HCT116 (cell line): ENCODE measurements at regions not wholly inside any gene's neighbourhood (a gene's known extent, or its start where the extent isn't known, plus 50 kb on each side); places are given as distances from the start of the nearest gene placed in this dataset.
A peak's percentile ranks its signal among the peaks of the same experiment; 100 is the strongest.

Source experiments
- ATAC-seq: fragments of 200-7000 bp; cut with Tn5 transposase; 2 replicates; pipeline ENCODE4 v1.9.1; 2020; ENCODE audit warnings: mild to moderate bottlenecking, moderate library complexity
- BruUV-seq: library from RNA; stranded (reverse); fragments of 400-500 nt; replicated peaks from 2 replicates; lab custom pipeline; 2021; lab: Mats Ljungman, UMichigan
- CTCF ChIA-PET: fragments of 300-600 bp; sonication (Branson Sonifier 250); formaldehyde crosslinking; loops from one replicate; lab custom pipeline; 2021; ENCODE audit warnings: antibody characterized with exemption; lab: Charles Lee
- POLR2A ChIA-PET: fragments of 300-600, 350-600 bp; sonication (Branson Sonifier 250); formaldehyde crosslinking; loops from one replicate; lab custom pipeline; 2021; ENCODE audit warnings: antibody characterized with exemption; lab: Charles Lee
- RAD21 ChIA-PET, 2 experiments: fragments of 300-600 bp; sonication (Branson Sonifier 250); formaldehyde crosslinking; loops; one replicate each; lab custom pipeline; 2023; ENCODE audit warnings: low total read pairs in 2 of 2; ENCODE audit not compliant: uncharacterized antibody in 2 of 2, unreplicated experiment in 2 of 2, low non-redundant PET in 1 of 2; lab: Charles Lee
- DNase-seq: peaks from one replicate; pipeline ENCODE4 v3.0.0-alpha.2; 2010; ENCODE audit warnings: low read depth, low spot score
- H2AFZ ChIP-seq: fragments of 200-600 bp; shearing (Covaris generic), sonication (generic); 2 replicates; pipeline ENCODE4 v1.6.1; 2017; ENCODE audit warnings: low read depth, mixed run types, mixed read lengths, antibody characterized with exemption, low read length; ENCODE audit not compliant: poor library complexity, severe bottlenecking
- H3K27ac ChIP-seq: 2 replicates; pipeline ENCODE4 v1.5.1; 2012; ENCODE audit warnings: low read depth, low read length
- H3K27me3 ChIP-seq: fragments of 200-600 bp; sonication (generic); 2 replicates; pipeline ENCODE4 v1.6.1; 2016; ENCODE audit warnings: mixed run types, low read length, mixed read lengths; ENCODE audit not compliant: insufficient read depth
- H3K36me3 ChIP-seq, 2 experiments: fragments of 200-500 bp in 1 of 2; fragments of 200-600 bp in 1 of 2; sonication (Bioruptor generic) in 1 of 2; sonication (generic) in 1 of 2; 2 replicates each; pipeline versions ENCODE4 v1.5.1 to v1.6.1; 2014 to 2016; ENCODE audit warnings: low read length in 2 of 2, inconsistent platforms in 1 of 2, mixed read lengths in 1 of 2, mixed run types in 1 of 2; ENCODE audit not compliant: insufficient read depth in 2 of 2, control insufficient read depth in 1 of 2
- H3K4me1 ChIP-seq, 2 experiments: fragments of 200-600 bp in 1 of 2; sonication (generic) in 1 of 2; 2 replicates each; pipeline versions ENCODE4 v1.5.1 to v1.6.1; 2012 to 2017; ENCODE audit warnings: low read length in 2 of 2, inconsistent platforms in 1 of 2, mild to moderate bottlenecking in 1 of 2, mixed read lengths in 1 of 2, mixed run types in 1 of 2, moderate library complexity in 1 of 2; ENCODE audit not compliant: insufficient read depth in 2 of 2, control insufficient read depth in 1 of 2
- H3K4me2 ChIP-seq: fragments of 200-600 bp; sonication (generic); 2 replicates; pipeline ENCODE4 v1.6.1; 2017; ENCODE audit warnings: mixed run types, low read length, mixed read lengths
- H3K4me3 ChIP-seq, 2 experiments: fragments of 200-600 bp in 1 of 2; sonication (generic) in 1 of 2; replicated peaks in 1 of 2; 2 replicates each; pipeline ENCODE4 v1.5.1; 2011 to 2016; ENCODE audit warnings: low read length in 2 of 2, control low read depth in 1 of 2, low read depth in 1 of 2, mild to moderate bottlenecking in 1 of 2, mixed read lengths in 1 of 2, mixed run types in 1 of 2
- H3K79me2 ChIP-seq: fragments of 200-600 bp; sonication (generic); 2 replicates; pipeline ENCODE4 v1.6.1; 2017; ENCODE audit warnings: mild to moderate bottlenecking, mixed run types, low read length, moderate library complexity, mixed read lengths; ENCODE audit not compliant: insufficient read depth
- H3K9ac ChIP-seq: fragments of 200-600 bp; sonication (generic); 2 replicates; pipeline ENCODE4 v1.6.1; 2016; ENCODE audit warnings: low read length, mixed read lengths
- H3K9me2 ChIP-seq: fragments of 200-600 bp; sonication (generic), shearing (Covaris generic); 2 replicates; pipeline ENCODE4 v1.6.1; 2017; ENCODE audit warnings: mixed run types, mild to moderate bottlenecking, moderate library complexity; ENCODE audit not compliant: insufficient read depth
- H3K9me3 ChIP-seq, 2 experiments: fragments of 200-500 bp in 1 of 2; fragments of 200-600 bp in 1 of 2; sonication (Bioruptor generic) in 1 of 2; sonication (generic) in 1 of 2; 2 replicates each; pipeline ENCODE4 v1.6.1; 2014 to 2017; ENCODE audit warnings: low read length in 2 of 2, mixed read lengths in 2 of 2, inconsistent platforms in 1 of 2, low read depth in 1 of 2, mild to moderate bottlenecking in 1 of 2, mixed run types in 1 of 2, moderate library complexity in 1 of 2; ENCODE audit not compliant: control insufficient read depth in 1 of 2, insufficient read depth in 1 of 2
- H4K20me1 ChIP-seq: fragments of 200-600 bp; sonication (generic), shearing (Covaris generic); 2 replicates; pipeline ENCODE4 v1.6.1; 2017; ENCODE audit warnings: mixed run types, mild to moderate bottlenecking, moderate library complexity; ENCODE audit not compliant: insufficient read depth
- CBX3 ChIP-seq: IDR thresholded peaks from 2 replicates; pipeline ENCODE4 v1.6.1; 2012; ENCODE audit warnings: low read depth
- CTCF ChIP-seq, 3 experiments: fragments of 200-600 bp in 1 of 3; sonication (generic) in 1 of 3; IDR thresholded peaks in 2 of 3; conservative IDR thresholded peaks in 1 of 3; 2 replicates each; pipeline ENCODE4 v1.5.1; 2012 to 2017; ENCODE audit warnings: low read depth in 2 of 3, low read length in 2 of 3, antibody characterized with exemption in 1 of 3, borderline replicate concordance in 1 of 3, control low read depth in 1 of 3, mild to moderate bottlenecking in 1 of 3, mixed read lengths in 1 of 3, mixed run types in 1 of 3, moderate library complexity in 1 of 3; ENCODE audit not compliant: insufficient read depth in 1 of 3
- EGR1 ChIP-seq: IDR thresholded peaks from 2 replicates; pipeline ENCODE4 v1.6.1; 2012; ENCODE audit warnings: low read depth
- EZH2 ChIP-seq: fragments of 200-600 bp; sonication (generic); IDR thresholded peaks from 2 replicates; pipeline ENCODE4 v1.6.1; 2017; ENCODE audit warnings: antibody characterized with exemption, mixed run types
- EZH2phosphoT487 ChIP-seq: fragments of 200-600 bp; IDR thresholded peaks from 2 replicates; pipeline ENCODE4 v1.6.1; 2018; ENCODE audit warnings: antibody characterized with exemption, borderline replicate concordance
- FOSL1 ChIP-seq: IDR thresholded peaks from 2 replicates; pipeline ENCODE4 v1.6.1; 2012; ENCODE audit warnings: low read depth
- POLR2A ChIP-seq: IDR thresholded peaks from 2 replicates; pipeline ENCODE4 v1.7.0; 2011; ENCODE audit warnings: borderline replicate concordance; ENCODE audit not compliant: insufficient read depth, insufficient read length; ENCODE audit errors: extremely low read depth
- POLR2AphosphoS5 ChIP-seq: IDR thresholded peaks from 2 replicates; pipeline ENCODE4 v1.6.1; 2011; ENCODE audit warnings: mild to moderate bottlenecking, low read depth, low read length, moderate library complexity
- SP1 ChIP-seq: IDR thresholded peaks from 2 replicates; pipeline ENCODE4 v1.6.1; 2012; ENCODE audit warnings: low read depth
- TCF7L2 ChIP-seq: IDR thresholded peaks from 2 replicates; pipeline ENCODE4 v1.7.0; 2011; ENCODE audit warnings: borderline replicate concordance, inconsistent platforms; ENCODE audit not compliant: insufficient read depth, insufficient read length; ENCODE audit errors: extremely low read depth
- YY1 ChIP-seq: IDR thresholded peaks from 2 replicates; pipeline ENCODE4 v1.6.1; 2011; ENCODE audit warnings: low read length, low read depth, moderate library complexity, mild to moderate bottlenecking; ENCODE audit not compliant: insufficient replicate concordance; ENCODE audit errors: extremely low read depth
- intact Hi-C: fragments of 100-400 bp; cut with micrococcal nuclease; formaldehyde crosslinking; loops from 2 replicates; pipeline ENCODE4 v1.10.0; 2022
- TF ChIP-seq, protein P1 (sequence below): IDR thresholded peaks from 2 replicates; pipeline ENCODE4 v1.6.1; 2012

- no peaks in the 10 kb centered on the region for H3K9me3 ChIP-seq
- no peak overlapping the region for H3K27ac ChIP-seq
- no TSS peak for BruUV-seq
- no peak overlapping the region for H3K4me3 ChIP-seq
- no peaks in the 10 kb centered on the region for H3K9me2 ChIP-seq
- H3K9ac ChIP-seq, result no peak overlapping the region
- no peaks in the 10 kb centered on the region for H3K27me3 ChIP-seq
- peak in 2 of 3 experiments; percentile 45 to 46; a peak in 4 of 6 replicates for TF ChIP-seq CTCF (IDR thresholded peaks at IDR 0.05 in 2 of 3, conservative IDR thresholded peaks at IDR 0.05 in 1 of 3; ENCODE audit: borderline replicate concordance in 1 of 3, insufficient read depth in 1 of 3, low read depth in 2 of 3, low read length in 2 of 3)
- no peak for TF ChIP-seq EZH2phosphoT487
- intact Hi-C loops, result loop anchor here (2.0 to 10.0 kb wide), 2 partner anchors 187 to 603 kb away; no protein-coding TSS in a partner anchor
- no peaks in the 10 kb centered on the region for H3K36me3 ChIP-seq
- peak; percentile 31; the same call in 1 of the 2 replicates for ATAC-seq
- H3K4me2 ChIP-seq, result no peak overlapping the region
- POLR2A ChIA-PET, result no interaction called here
- no peaks in the 10 kb centered on the region for H4K20me1 ChIP-seq
- peaks cover 12 to 37% of the 10 kb centered on the region in 2 experiments for H3K4me1 ChIP-seq
- CTCF ChIA-PET, result interaction anchor here (0.7 to 6.1 kb wide), 6 partner anchors 11 to 604 kb away, joined by 3 to 226 read pairs (median 4); no protein-coding TSS in a partner anchor
- DNase-seq, result no peak
- H2AFZ ChIP-seq, result peak overlapping the region; percentile 96
- RAD21 ChIA-PET, result interaction anchor here (1.9 to 2.0 kb wide), 2 partner anchors 341 kb away, joined by 14 to 15 read pairs; no protein-coding TSS in a partner anchor
- H3K79me2 ChIP-seq, result no peaks in the 10 kb centered on the region
Measured at GRCh38 chr13:30111810-30112209, 195.5 kb downstream of the KATNAL1 start.

DNA sequence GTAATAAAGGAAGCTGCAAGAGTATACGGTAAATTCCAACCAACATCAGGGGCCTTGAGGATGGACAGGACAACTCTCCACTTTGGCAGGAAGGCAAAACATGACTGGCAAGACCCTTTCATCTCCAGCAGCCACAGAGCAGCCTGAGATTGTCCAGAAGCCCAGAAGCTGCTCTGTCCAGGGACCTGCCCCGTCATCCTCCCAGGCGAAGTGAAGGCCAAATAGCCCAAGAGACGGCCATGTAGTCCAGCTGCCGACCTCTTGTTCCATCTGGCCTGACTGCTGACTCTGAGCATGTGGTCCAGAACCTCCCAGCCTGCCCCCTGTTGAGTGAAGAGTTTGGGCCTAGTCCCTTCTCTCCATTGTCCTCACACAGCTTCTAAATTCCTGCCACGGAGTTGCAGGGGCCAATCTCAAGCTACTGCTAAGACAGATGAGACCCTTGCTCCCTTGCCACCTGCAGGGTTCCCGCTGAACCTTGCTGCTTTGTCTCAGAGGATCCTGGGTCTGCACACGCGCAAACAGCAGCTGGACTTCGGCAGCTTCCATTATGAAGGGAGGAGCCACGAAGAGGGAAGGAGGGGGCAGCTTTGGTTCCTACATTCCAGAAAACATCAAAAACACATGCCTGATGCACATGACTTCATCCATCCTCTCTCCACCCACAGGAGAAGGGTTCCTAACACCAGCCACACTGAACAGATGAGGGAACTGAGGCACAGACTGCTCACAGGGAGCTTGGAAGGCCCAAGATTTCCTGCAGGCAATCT, 196.9 kb downstream of the KATNAL1 start:
- Histone ChIP-seq H3K9me2 (no peaks in the 10 kb centered on the region), H3K9me3 (no peaks in the 10 kb centered on the region), H3K27ac (no peak overlapping the region), H3K36me3 (no peaks in the 10 kb centered on the region), H4K20me1 (no peaks in the 10 kb centered on the region), H3K4me3 (no peak overlapping the region), H3K27me3 (no peaks in the 10 kb centered on the region), H3K9ac (no peak overlapping the region), H3K79me2 (no peaks in the 10 kb centered on the region), H3K4me2 (no peak overlapping the region), H3K4me1 (peaks cover 12 to 37% of the 10 kb centered on the region in 2 experiments), H2AFZ (no peak overlapping the region)
- CTCF ChIA-PET, result interaction anchor here (1.4 to 6.1 kb wide), 2 partner anchors 338 to 602 kb away, joined by 4 to 226 read pairs; no protein-coding TSS in a partner anchor
- ATAC-seq, result no peak
- TF ChIP-seq CBX3 (no peak), POLR2A (no peak), EGR1 (no peak), POLR2AphosphoS5 (no peak), EZH2phosphoT487 (no peak), TCF7L2 (no peak), YY1 (no peak), EZH2 (no peak), SP1 (no peak), CTCF (IDR thresholded peaks at IDR 0.05 in 2 of 3, conservative IDR thresholded peaks at IDR 0.05 in 1 of 3; ENCODE audit: borderline replicate concordance in 1 of 3, insufficient read depth in 1 of 3, low read depth in 2 of 3, low read length in 2 of 3) (no peak), FOSL1 (no peak)
- TF ChIP-seq, protein P1, sequence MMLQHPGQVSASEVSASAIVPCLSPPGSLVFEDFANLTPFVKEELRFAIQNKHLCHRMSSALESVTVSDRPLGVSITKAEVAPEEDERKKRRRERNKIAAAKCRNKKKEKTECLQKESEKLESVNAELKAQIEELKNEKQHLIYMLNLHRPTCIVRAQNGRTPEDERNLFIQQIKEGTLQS, result no peak
- POLR2A ChIA-PET, result no interaction called here
- BruUV-seq, result no TSS peak
- intact Hi-C loops, result loop anchor here (10.0 kb wide), 1 partner anchor 186 kb away; no protein-coding TSS in a partner anchor
- RAD21 ChIA-PET, result no interaction called here
- no peak for DNase-seq
